GM13976 (cell line): ENCODE measurements at regions not wholly inside any gene's neighbourhood (a gene's known extent, or its start where the extent isn't known, plus 50 kb on each side); places are given as distances from the start of the nearest gene placed in this dataset.

Source experiments
- DNase-seq: peaks from one replicate; pipeline ENCODE4 v3.0.0; 2012; ENCODE audit warnings: low spot score
- in situ Hi-C: fragments of 300-500 bp; cut with MboI; formaldehyde crosslinking; loops from one replicate; pipeline ENCODE4 v1.12.0; 2022; ENCODE audit warnings: low sequenced_read_pairs, mixed read lengths, inconsistent platforms; ENCODE audit not compliant: unreplicated experiment
- TF ChIP-seq, protein P1 (sequence below): IDR thresholded peaks from 2 replicates; pipeline ENCODE4 v1.5.1; 2012; ENCODE audit warnings: borderline replicate concordance, mild to moderate bottlenecking; ENCODE audit not compliant: insufficient read depth; ENCODE audit errors: extremely low read depth, missing control alignments, control extremely low read depth

DNA sequence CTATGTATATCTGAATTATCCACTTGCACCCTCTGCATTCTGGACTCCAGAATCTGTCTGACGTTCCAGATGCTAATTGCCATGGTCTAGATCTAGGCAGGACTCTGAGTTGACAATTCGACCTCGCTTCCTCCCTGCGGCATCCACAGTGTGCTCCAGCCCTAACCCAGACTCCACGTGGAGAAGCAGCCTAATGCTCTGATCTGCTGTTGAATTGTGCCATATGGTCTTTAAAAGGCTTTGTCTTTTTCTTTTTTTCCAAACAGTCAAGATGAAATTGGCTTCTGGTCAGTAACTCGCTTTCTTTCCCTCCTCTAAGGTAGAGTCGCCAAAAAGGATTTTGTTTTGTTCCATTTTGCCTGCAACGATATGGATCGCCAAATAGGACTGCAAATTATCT lies 752.6 kb upstream of the ID2 start:
- TF ChIP-seq, protein P1, sequence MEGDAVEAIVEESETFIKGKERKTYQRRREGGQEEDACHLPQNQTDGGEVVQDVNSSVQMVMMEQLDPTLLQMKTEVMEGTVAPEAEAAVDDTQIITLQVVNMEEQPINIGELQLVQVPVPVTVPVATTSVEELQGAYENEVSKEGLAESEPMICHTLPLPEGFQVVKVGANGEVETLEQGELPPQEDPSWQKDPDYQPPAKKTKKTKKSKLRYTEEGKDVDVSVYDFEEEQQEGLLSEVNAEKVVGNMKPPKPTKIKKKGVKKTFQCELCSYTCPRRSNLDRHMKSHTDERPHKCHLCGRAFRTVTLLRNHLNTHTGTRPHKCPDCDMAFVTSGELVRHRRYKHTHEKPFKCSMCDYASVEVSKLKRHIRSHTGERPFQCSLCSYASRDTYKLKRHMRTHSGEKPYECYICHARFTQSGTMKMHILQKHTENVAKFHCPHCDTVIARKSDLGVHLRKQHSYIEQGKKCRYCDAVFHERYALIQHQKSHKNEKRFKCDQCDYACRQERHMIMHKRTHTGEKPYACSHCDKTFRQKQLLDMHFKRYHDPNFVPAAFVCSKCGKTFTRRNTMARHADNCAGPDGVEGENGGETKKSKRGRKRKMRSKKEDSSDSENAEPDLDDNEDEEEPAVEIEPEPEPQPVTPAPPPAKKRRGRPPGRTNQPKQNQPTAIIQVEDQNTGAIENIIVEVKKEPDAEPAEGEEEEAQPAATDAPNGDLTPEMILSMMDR = no peak
- DNase-seq = no peak
- in situ Hi-C loops = no loop called here

DNA sequence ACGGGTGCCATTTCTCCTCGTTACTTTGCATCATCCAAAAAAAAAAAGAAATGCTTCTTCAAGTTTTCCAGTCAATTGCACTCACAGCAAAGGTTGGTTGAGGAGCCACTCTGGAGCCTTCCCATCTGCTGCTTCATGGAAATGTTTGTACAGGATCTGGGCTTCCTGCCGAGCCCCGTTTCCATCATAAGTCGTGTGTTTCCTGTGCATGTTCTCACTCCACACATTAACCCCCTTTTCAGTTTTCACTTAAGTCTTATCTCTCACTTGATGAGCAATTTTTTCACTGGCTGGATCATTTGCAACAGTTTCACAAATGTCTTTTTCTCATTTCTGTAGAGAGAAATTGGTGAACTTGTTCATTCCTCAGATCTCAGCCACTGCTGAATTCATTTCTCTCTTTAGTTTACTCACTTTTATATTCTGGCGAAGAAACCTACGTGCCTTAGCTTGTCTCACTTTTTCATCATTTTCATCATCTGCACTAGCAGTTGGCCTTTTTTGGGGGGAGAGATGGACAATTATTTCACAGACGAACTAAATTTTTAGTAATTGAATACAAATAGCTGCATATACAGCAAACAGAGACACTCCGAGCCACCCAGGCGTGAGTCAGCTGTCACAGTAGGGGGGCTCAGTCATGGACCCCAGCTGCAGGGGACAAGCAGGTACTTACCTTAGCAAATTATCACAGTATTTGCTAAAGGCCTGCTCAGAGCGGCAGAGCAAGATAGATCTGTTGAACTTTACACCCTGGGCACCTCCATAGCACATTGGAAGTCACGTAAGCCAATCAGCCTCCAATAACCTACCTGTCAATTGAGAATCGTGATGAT lies 750.8 kb upstream of the ID2 start:
- in situ Hi-C loops = no loop called here
- DNase-seq = no peak
- TF ChIP-seq, protein P1 = no peak

DNA sequence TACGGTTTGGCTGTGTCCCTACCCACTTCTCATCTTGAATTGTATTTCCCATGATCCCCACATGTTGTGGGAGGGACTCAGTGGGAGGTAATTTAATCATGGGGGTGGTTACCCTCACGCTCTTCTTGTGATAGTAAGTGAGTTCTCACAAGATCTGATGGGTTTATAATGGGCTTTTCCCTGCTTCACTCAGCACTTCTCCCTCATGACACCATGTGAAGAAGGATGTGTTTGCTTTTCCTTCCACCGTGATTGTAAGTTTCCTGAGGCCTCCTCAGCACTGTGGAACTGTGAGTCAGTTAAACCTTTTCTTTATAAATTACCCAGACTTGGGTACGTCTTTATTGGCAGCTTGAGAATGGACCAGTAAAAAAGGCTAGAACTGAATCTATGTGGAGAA lies 750.0 kb upstream of the ID2 start:
- in situ Hi-C loops = no loop called here
- no peak for DNase-seq
- TF ChIP-seq, protein P1 = no peak

DNA sequence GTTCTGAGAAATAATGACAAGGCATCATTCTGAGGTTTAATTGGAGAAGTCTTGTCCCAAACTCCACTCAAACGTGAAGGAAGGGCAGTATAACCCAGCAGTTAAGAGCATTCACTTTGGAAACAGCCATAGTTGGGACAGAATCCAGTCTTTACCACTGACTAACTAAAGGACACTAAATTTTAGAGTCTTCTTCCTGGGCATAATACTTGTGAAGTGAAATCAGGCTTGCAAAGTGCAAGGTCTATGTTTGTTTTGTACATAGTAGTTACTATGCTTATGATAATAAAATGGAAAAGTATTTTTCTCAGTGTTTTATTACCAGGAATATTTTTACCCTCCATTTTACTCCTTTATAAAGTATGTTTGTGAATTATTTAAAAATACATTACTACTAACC lies 748.2 kb upstream of the ID2 start:
- in situ Hi-C loops = no loop called here
- TF ChIP-seq, protein P1 = no peak
- DNase-seq = no peak

DNA sequence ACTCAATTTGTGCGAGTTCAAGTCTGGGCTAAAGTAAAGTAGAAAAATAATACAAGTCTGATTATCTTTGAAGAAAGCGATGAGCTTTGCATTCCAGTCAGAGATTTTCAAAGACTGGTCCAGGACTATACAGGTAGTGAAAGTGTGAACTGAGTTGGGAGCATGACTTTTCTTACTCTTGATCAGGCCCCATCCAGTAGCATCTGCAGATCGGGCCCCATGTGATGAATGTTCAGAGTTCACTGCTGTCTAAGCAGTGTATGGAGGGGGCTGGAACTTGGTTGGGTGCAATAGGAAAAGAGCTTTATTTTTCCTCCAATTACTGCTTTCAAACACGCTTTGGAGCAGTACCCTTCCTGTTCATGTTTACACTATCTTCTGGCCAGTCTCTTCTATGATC lies 747.4 kb upstream of the ID2 start:
- in situ Hi-C loops = no loop called here
- no peak for DNase-seq
- TF ChIP-seq, protein P1 = no peak

DNA sequence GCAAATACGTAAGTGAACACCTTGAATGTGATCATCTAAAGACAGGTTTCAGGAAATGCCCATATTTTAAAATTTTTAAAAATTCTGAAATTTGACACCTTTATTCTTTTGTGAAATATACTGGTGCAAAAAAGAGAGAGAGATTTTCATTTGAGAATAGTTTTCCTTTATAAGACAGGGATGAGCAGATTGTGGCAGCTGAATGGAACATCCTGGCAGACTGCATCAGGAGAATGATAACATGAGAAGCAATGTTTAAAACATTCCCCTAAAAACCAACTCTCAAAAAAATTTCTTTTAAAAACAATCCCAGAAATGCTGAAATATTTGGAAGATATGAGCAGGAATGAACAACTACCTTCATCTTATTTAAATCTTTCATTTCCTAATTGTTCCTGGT lies 744.8 kb upstream of the ID2 start:
- in situ Hi-C loops = no loop called here
- no peak for DNase-seq
- TF ChIP-seq, protein P1 = no peak
